Hepatocyte (in vitro differentiated cells): ENCODE measurements at regions not wholly inside any gene's neighbourhood (a gene's known extent, or its start where the extent isn't known, plus 50 kb on each side); places are given as distances from the start of the nearest gene placed in this dataset.

Source experiments
- EZH2 ChIP-seq: fragments of 200-600 bp; sonication (generic); IDR thresholded peaks from 2 replicates; pipeline ENCODE4 v1.6.1; 2016; ENCODE audit warnings: antibody characterized with exemption, mild to moderate bottlenecking, borderline replicate concordance
- TF ChIP-seq, protein P1 (sequence below): fragments of 200-600 bp; sonication (generic); IDR thresholded peaks from 2 replicates; pipeline ENCODE4 v1.5.1; 2016; ENCODE audit warnings: antibody characterized with exemption, mild to moderate bottlenecking; ENCODE audit not compliant: poor library complexity

DNA sequence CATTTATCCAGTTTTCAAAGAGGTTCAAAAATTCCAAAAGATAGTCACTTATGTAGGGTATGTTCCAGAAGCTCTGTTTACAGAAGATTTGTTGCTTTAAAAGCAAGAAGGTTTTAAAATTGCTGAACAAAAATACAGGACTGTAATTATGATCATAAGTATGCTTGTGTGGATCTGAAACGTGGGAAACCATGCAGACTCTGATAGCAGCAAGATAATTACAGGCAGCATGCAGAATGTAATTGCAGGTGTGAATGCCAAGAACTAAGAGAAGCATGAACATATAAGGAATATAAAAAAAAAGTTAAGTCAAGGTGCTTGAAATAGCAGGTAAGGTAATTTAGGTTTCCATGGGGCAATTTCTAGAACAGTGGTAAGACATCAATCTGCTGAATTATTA lies 405.7 kb downstream of the ARL4A start:
- TF ChIP-seq, protein P1, sequence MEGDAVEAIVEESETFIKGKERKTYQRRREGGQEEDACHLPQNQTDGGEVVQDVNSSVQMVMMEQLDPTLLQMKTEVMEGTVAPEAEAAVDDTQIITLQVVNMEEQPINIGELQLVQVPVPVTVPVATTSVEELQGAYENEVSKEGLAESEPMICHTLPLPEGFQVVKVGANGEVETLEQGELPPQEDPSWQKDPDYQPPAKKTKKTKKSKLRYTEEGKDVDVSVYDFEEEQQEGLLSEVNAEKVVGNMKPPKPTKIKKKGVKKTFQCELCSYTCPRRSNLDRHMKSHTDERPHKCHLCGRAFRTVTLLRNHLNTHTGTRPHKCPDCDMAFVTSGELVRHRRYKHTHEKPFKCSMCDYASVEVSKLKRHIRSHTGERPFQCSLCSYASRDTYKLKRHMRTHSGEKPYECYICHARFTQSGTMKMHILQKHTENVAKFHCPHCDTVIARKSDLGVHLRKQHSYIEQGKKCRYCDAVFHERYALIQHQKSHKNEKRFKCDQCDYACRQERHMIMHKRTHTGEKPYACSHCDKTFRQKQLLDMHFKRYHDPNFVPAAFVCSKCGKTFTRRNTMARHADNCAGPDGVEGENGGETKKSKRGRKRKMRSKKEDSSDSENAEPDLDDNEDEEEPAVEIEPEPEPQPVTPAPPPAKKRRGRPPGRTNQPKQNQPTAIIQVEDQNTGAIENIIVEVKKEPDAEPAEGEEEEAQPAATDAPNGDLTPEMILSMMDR: no peak
- TF ChIP-seq EZH2: no peak
